ENCODE measurements at regions not wholly inside any gene's neighbourhood (a gene's known extent, or its start where the extent isn't known, plus 50 kb on each side); places are given as distances from the start of the nearest gene placed in this dataset.

DNA sequence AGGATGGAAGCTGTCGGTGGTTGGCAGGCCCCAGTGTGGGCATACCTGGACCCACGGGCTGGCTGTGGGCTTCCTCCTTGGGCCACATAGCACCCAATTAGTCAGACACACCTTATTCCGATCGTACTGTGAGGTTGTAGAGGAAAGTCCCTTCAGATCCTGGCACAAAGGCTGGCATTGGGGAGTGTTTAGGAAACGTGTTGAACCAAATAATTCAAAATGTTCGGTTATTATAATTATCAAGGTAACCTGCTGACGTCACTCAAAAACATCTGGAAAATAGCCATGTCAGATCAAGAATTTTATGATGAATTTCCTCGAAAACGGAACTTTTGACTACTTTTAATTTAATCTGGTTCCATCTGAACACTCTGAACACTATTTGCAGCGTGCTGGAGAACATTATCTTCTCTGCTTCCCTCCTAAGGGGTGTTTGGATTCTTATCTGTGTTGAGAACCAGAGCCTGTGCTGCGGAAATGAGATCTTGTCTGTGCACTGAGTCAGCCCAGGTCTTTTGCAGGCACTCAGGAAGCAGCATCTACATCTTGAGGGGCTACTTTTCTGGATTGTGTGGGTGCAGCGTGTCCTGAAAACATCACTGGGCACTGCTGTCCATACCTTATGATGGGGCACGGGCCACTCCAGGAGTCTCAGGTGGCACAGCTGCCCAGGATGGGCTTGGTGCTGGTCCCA is 100.3 kb downstream of the SLC25A47 start:
- no peak for TF ChIP-seq YY1 (IDR thresholded peaks at IDR 0.05; ENCODE audit: insufficient read depth, insufficient read length)
- TF ChIP-seq ZNF274 (IDR thresholded peaks at IDR 0.05; ENCODE audit: low read depth, low read length), result no peak

Data from NT2/D1 (cell line).